H1 (cell line): ENCODE measurements at regions not wholly inside any gene's neighbourhood (a gene's known extent, or its start where the extent isn't known, plus 50 kb on each side); places are given as distances from the start of the nearest gene placed in this dataset.

Source experiments
- ATF3 ChIP-seq: IDR thresholded peaks from 2 replicates; pipeline ENCODE4 v1.6.1; 2011; ENCODE audit warnings: low read depth, mild to moderate bottlenecking, low read length; ENCODE audit not compliant: insufficient read depth
- CBX5 ChIP-seq: fragments of 300-800, 300-1000 bp; sonication (generic); IDR thresholded peaks from 2 replicates; pipeline ENCODE4 v1.7.1; 2016; ENCODE audit warnings: antibody characterized with exemption, low read length, low read depth
- CHD7 ChIP-seq: fragments of 300-600 bp; sonication (generic); IDR thresholded peaks from 2 replicates; pipeline ENCODE4 v1.7.1; 2012; ENCODE audit warnings: low read length, moderate library complexity, mild to moderate bottlenecking, inconsistent platforms; ENCODE audit not compliant: insufficient replicate concordance
- FOSL1 ChIP-seq: IDR thresholded peaks from 2 replicates; pipeline ENCODE4 v1.6.1; 2011; ENCODE audit warnings: mild to moderate bottlenecking, low read depth, low read length, moderate library complexity; ENCODE audit not compliant: insufficient read depth
- GABPA ChIP-seq: IDR thresholded peaks from 2 replicates; pipeline ENCODE4 v1.6.1; 2011; ENCODE audit warnings: mild to moderate bottlenecking, low read length, moderate library complexity, borderline replicate concordance; ENCODE audit not compliant: insufficient read depth
- MAX ChIP-seq: IDR thresholded peaks from 2 replicates; pipeline ENCODE4 v1.6.1; 2012; ENCODE audit warnings: inconsistent platforms
- RBBP5 ChIP-seq: IDR thresholded peaks from 2 replicates; pipeline ENCODE4 v1.7.1; 2012; ENCODE audit warnings: low read depth, mild to moderate bottlenecking, inconsistent platforms, low read length, moderate library complexity, borderline replicate concordance
- SIX5 ChIP-seq: IDR thresholded peaks from 2 replicates; pipeline ENCODE4 v1.6.1; 2011; ENCODE audit warnings: mild to moderate bottlenecking, low read depth, low read length
- TAF7 ChIP-seq: optimal IDR thresholded peaks from 2 replicates; pipeline ENCODE3; 2011; ENCODE audit warnings: low read depth, mild to moderate bottlenecking, inconsistent platforms, low read length, moderate library complexity, borderline replicate concordance
- TF ChIP-seq, protein P1 (sequence below): IDR thresholded peaks from 2 replicates; pipeline ENCODE4 v1.6.1; 2011; ENCODE audit warnings: low read length, improper control_type of control experiment

GRCh38 chr10:131429141-131429540 lies 117.6 kb upstream of the TCERG1L start (continued):
- TF ChIP-seq CHD7 (no peak), RBBP5 (no peak), TAF7 (no peak), ATF3 (no peak), GABPA (no peak), FOSL1 (no peak), SIX5 (no peak), CBX5 (no peak), MAX (no peak)
- TF ChIP-seq, protein P1, sequence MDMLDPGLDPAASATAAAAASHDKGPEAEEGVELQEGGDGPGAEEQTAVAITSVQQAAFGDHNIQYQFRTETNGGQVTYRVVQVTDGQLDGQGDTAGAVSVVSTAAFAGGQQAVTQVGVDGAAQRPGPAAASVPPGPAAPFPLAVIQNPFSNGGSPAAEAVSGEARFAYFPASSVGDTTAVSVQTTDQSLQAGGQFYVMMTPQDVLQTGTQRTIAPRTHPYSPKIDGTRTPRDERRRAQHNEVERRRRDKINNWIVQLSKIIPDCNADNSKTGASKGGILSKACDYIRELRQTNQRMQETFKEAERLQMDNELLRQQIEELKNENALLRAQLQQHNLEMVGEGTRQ: no peak
